Parathyroid adenoma (tissue), 2 donors: ENCODE measurements at regions not wholly inside any gene's neighbourhood (a gene's known extent, or its start where the extent isn't known, plus 50 kb on each side); places are given as distances from the start of the nearest gene placed in this dataset.

Experiments
- H2AFZ ChIP-seq: fragments of 300-600 bp; sonication (generic); one replicate; pipeline ENCODE4 v1.7.0; 2017; ENCODE audit warnings: antibody characterized with exemption, mild to moderate bottlenecking
- H3K27ac ChIP-seq: fragments of 300-600 bp; sonication (generic); one replicate; pipeline ENCODE4 v1.7.0; 2017
- H3K27me3 ChIP-seq: fragments of 300-600 bp; sonication (generic); one replicate; pipeline ENCODE4 v1.7.0; 2017; ENCODE audit warnings: low read length; ENCODE audit not compliant: control insufficient read depth, insufficient read depth
- H3K36me3 ChIP-seq: fragments of 300-600 bp; sonication (generic); one replicate; pipeline ENCODE4 v1.7.0; 2017; ENCODE audit warnings: low read length; ENCODE audit not compliant: control insufficient read depth, insufficient read depth
- H3K4me1 ChIP-seq: fragments of 300-600 bp; sonication (generic); one replicate; pipeline ENCODE4 v1.7.0; 2017; ENCODE audit warnings: control low read depth
- H3K4me2 ChIP-seq: fragments of 300-600 bp; sonication (generic); one replicate; pipeline ENCODE4 v1.7.0; 2017; ENCODE audit warnings: low read length
- H3K4me3 ChIP-seq: fragments of 300-600 bp; sonication (generic); one replicate; pipeline ENCODE4 v1.7.0; 2017; ENCODE audit warnings: low read depth, low read length
- H3K79me2 ChIP-seq: fragments of 300-600 bp; sonication (generic); one replicate; pipeline ENCODE4 v1.7.0; 2017; ENCODE audit warnings: control low read depth
- H3K9ac ChIP-seq: fragments of 300-600 bp; sonication (generic); one replicate; pipeline ENCODE4 v1.7.0; 2017; ENCODE audit warnings: mild to moderate bottlenecking
- H3K9me3 ChIP-seq: fragments of 300-600 bp; sonication (generic); one replicate; pipeline ENCODE4 v1.7.0; 2017; ENCODE audit warnings: low read length; ENCODE audit not compliant: control insufficient read depth
- TF ChIP-seq, protein P1 (sequence below): fragments of 300-600 bp; sonication (generic); IDR thresholded peaks from one replicate; pipeline ENCODE4 v1.7.0; 2017; ENCODE audit warnings: antibody characterized with exemption, mild to moderate bottlenecking
- donor health status: primary hyperparathyroidism.

DNA sequence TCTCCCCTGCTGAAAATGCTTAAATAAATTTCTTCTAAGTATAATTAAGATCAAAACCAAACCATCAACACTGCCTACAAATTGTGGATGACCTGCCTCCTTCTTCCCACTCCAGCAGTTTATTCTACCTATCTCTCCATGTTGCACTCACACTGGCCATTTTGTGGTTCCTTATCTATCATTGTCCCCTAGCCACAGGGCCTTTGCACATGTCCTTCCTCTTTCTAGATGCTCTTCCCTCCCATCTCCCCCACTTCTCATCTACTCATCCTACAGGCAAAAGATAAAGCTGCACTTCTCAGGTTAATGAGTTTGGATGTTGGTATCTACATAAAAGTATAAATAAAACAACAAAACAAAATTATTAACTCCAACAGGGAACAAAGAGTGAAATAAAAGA is 70.6 kb upstream of the CCNG1 start:
- H3K79me2 ChIP-seq, result no peaks in the 10 kb centered on the region
- no peak overlapping the region for H2AFZ ChIP-seq
- no peaks in the 10 kb centered on the region for H3K4me1 ChIP-seq
- H3K27me3 ChIP-seq, result no peaks in the 10 kb centered on the region
- no peak overlapping the region for H3K4me3 ChIP-seq
- TF ChIP-seq, protein P1, sequence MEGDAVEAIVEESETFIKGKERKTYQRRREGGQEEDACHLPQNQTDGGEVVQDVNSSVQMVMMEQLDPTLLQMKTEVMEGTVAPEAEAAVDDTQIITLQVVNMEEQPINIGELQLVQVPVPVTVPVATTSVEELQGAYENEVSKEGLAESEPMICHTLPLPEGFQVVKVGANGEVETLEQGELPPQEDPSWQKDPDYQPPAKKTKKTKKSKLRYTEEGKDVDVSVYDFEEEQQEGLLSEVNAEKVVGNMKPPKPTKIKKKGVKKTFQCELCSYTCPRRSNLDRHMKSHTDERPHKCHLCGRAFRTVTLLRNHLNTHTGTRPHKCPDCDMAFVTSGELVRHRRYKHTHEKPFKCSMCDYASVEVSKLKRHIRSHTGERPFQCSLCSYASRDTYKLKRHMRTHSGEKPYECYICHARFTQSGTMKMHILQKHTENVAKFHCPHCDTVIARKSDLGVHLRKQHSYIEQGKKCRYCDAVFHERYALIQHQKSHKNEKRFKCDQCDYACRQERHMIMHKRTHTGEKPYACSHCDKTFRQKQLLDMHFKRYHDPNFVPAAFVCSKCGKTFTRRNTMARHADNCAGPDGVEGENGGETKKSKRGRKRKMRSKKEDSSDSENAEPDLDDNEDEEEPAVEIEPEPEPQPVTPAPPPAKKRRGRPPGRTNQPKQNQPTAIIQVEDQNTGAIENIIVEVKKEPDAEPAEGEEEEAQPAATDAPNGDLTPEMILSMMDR, result no peak
- H3K36me3 ChIP-seq, result no peaks in the 10 kb centered on the region
- H3K9ac ChIP-seq, result no peak overlapping the region
- no peak overlapping the region for H3K4me2 ChIP-seq
- no peak overlapping the region for H3K27ac ChIP-seq
- H3K9me3 ChIP-seq, result no peaks in the 10 kb centered on the region

DNA sequence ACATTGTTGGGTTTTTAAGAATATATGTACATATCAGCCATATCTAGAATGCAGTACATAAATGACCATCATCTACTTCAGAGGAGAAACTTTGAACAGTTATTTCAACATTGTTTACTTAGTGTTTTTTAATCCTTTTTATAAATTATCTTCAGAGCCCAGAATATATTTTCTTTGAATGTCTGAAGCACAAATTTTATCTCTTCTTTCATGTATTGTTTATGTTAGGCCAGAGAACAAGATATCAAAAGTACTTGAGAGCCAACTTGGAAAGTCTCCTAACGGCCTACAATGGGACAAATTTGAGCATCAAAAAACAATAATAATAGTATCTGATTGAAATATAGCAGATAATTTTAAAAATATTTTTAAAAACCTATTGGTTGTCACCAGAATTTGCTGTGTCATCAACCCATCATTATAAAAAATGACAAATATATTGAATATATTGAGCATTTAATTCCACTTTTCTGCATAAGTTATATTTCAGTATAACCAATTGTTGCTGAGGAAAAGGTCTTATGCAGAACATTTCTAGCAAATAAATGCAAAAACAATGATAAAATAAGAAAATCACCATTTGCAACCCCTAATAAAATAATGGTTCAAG is 67.5 kb upstream of the CCNG1 start:
- H3K4me3 ChIP-seq, result no peak overlapping the region
- H3K27ac ChIP-seq, result no peak overlapping the region
- TF ChIP-seq, protein P1, result no peak

DNA sequence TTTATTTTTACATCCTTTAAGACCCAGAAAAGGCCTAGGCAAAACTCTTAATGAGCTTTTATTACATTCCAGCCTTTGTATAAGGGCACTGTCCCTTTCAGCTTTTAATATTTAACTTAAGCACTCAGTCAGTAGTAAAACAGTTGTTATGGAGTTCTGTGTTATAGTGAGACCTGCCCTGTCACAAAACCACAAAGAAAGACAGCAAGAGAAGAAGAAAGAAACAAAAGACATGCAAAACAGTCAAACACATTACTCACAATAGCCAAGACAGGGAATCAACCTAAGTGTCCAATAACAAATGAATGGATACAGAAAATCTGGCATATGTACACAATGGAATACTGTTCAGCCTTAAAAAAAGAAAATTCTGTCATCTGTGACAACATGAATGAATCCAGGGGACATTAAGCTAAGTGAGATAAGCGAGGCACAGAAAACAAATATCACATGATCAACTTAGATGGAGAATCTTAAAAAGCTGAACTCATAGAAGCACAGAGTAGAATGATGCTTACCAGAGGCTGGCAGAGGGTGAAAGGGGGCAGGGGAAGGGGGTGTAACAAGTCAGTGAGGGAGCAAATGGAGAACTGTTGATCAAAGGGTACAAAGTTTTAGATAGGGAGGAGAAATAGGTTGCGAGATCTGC is 63.8 kb upstream of the CCNG1 start:
- H2AFZ ChIP-seq, result no peak overlapping the region
- no peaks in the 10 kb centered on the region for H3K4me1 ChIP-seq
- no peak overlapping the region for H3K4me2 ChIP-seq
- H3K27me3 ChIP-seq, result no peaks in the 10 kb centered on the region
- H3K9me3 ChIP-seq, result no peaks in the 10 kb centered on the region
- no peak overlapping the region for H3K9ac ChIP-seq
- no peaks in the 10 kb centered on the region for H3K36me3 ChIP-seq
- H3K4me3 ChIP-seq, result no peak overlapping the region
- no peak overlapping the region for H3K27ac ChIP-seq
- H3K79me2 ChIP-seq, result no peaks in the 10 kb centered on the region
- TF ChIP-seq, protein P1, result no peak

More for the DNA sequence above, 67.5 kb upstream of the CCNG1 start:
- no peaks in the 10 kb centered on the region for H3K27me3 ChIP-seq
- H3K79me2 ChIP-seq, result no peaks in the 10 kb centered on the region
- H2AFZ ChIP-seq, result no peak overlapping the region
- no peak overlapping the region for H3K4me2 ChIP-seq
- no peaks in the 10 kb centered on the region for H3K36me3 ChIP-seq
- H3K9me3 ChIP-seq, result no peaks in the 10 kb centered on the region
- H3K9ac ChIP-seq, result no peak overlapping the region
- no peaks in the 10 kb centered on the region for H3K4me1 ChIP-seq

DNA sequence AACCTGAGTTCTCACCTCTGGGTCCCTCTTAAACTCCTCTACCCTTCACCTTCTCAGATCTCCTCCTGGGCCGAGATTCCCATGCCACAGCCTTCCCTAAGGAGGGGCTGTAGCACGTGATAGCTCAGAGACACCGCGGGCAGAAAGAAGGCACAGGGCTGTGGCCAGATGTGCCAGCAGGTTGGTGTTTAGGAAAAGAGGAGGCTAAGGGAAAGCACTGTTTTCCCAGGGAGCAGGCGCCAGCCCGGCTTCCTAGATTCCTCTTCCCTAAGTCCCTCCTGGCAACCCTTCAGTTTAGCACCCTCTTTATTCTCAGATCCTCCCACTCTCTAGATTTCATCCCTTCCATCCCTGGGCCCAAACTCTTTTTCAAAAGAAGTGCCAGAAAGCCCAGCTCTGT is 59.4 kb upstream of the CCNG1 start:
- Histone ChIP-seq H3K27ac (no peak overlapping the region), H3K27me3 (no peaks in the 10 kb centered on the region), H2AFZ (no peak overlapping the region), H3K79me2 (no peaks in the 10 kb centered on the region), H3K4me3 (no peak overlapping the region), H3K36me3 (no peaks in the 10 kb centered on the region), H3K9me3 (no peaks in the 10 kb centered on the region), H3K4me2 (no peak overlapping the region), H3K9ac (no peak overlapping the region), H3K4me1 (no peaks in the 10 kb centered on the region)
- TF ChIP-seq, protein P1, result no peak
